Karpas-422 (cell line): ENCODE measurements at regions not wholly inside any gene's neighbourhood (a gene's known extent, or its start where the extent isn't known, plus 50 kb on each side); places are given as distances from the start of the nearest gene placed in this dataset.

Source experiments
- DNase-seq: peaks from one replicate; pipeline ENCODE4 v3.0.0-alpha.2; 2015
- H2AFZ ChIP-seq: fragments of 200-600 bp; sonication (generic); 2 replicates; pipeline ENCODE4 v1.6.1; 2014; ENCODE audit warnings: antibody characterized with exemption, low read length, mixed read lengths
- H3K27ac ChIP-seq: fragments of 200-600 bp; sonication (generic); 2 replicates; pipeline ENCODE4 v1.5.1; 2014; ENCODE audit warnings: mild to moderate bottlenecking, low read length, moderate library complexity
- H3K27me3 ChIP-seq: fragments of 200-600 bp; sonication (generic); 2 replicates; pipeline ENCODE4 v1.6.1; 2014; ENCODE audit warnings: low read length, mixed read lengths
- H3K36me3 ChIP-seq: fragments of 200-600 bp; sonication (generic); 2 replicates; pipeline ENCODE4 v1.6.1; 2014; ENCODE audit warnings: low read length, mixed read lengths; ENCODE audit not compliant: insufficient read depth
- H3K4me1 ChIP-seq: fragments of 200-600 bp; sonication (generic); 2 replicates; pipeline ENCODE4 v1.6.1; 2014; ENCODE audit warnings: mild to moderate bottlenecking, low read length, mixed read lengths
- H3K4me2 ChIP-seq: fragments of 200-600 bp; sonication (generic); 2 replicates; pipeline ENCODE4 v1.6.1; 2014; ENCODE audit warnings: low read length, low read depth, mild to moderate bottlenecking; ENCODE audit not compliant: poor library complexity, severe bottlenecking
- H3K4me3 ChIP-seq: fragments of 200-600 bp; sonication (generic); 2 replicates; pipeline ENCODE4 v1.5.1; 2014; ENCODE audit warnings: mild to moderate bottlenecking, antibody characterized with exemption, low read length, mixed read lengths
- H3K79me2 ChIP-seq: fragments of 200-600 bp; sonication (generic); 2 replicates; pipeline ENCODE4 v1.6.1; 2014; ENCODE audit warnings: mild to moderate bottlenecking, low read length, mixed read lengths
- H3K9ac ChIP-seq: fragments of 200-600 bp; sonication (generic); 2 replicates; pipeline ENCODE4 v1.6.0; 2014; ENCODE audit warnings: low read length
- H3K9me2 ChIP-seq: fragments of 200-600 bp; sonication (generic), shearing (Covaris generic); replicated peaks from 2 replicates; pipeline ENCODE4 v1.6.0; 2014; ENCODE audit warnings: mild to moderate bottlenecking, low read length, moderate library complexity; ENCODE audit not compliant: insufficient read depth
- H3K9me3 ChIP-seq: fragments of 300-700, 200-600 bp; sonication (generic); 2 replicates; pipeline ENCODE4 v1.6.1; 2014; ENCODE audit warnings: low read length, mixed read lengths
- H4K20me1 ChIP-seq: fragments of 200-600 bp; sonication (generic); 2 replicates; pipeline ENCODE4 v1.6.1; 2014; ENCODE audit warnings: mild to moderate bottlenecking, antibody characterized with exemption, low read length, low read depth; ENCODE audit not compliant: insufficient read depth

- no peaks in the 10 kb centered on the region for H4K20me1 ChIP-seq
- no peak overlapping the region for H3K4me3 ChIP-seq
- DNase-seq: no peak
- no peaks in the 10 kb centered on the region for H3K79me2 ChIP-seq
- no peaks in the 10 kb centered on the region for H3K9me3 ChIP-seq
- H3K27me3 ChIP-seq: no peaks in the 10 kb centered on the region
- H3K4me1 ChIP-seq: no peaks in the 10 kb centered on the region
- H3K4me2 ChIP-seq: no peak overlapping the region
- H3K9me2 ChIP-seq: no peaks in the 10 kb centered on the region
- no peak overlapping the region for H3K9ac ChIP-seq
- H3K27ac ChIP-seq: no peak overlapping the region
- no peaks in the 10 kb centered on the region for H3K36me3 ChIP-seq
- no peak overlapping the region for H2AFZ ChIP-seq
Measured at GRCh38 chr10:33947544-33947943, 613.1 kb upstream of the NRP1 start.

GRCh38 chr10:33945051-33945450 lies 610.6 kb upstream of the NRP1 start:
- Histone ChIP-seq H3K4me2 (no peak overlapping the region), H3K9me3 (no peaks in the 10 kb centered on the region), H3K9ac (no peak overlapping the region), H3K79me2 (no peaks in the 10 kb centered on the region), H4K20me1 (no peaks in the 10 kb centered on the region), H3K4me3 (no peak overlapping the region), H3K4me1 (no peaks in the 10 kb centered on the region), H2AFZ (no peak overlapping the region), H3K9me2 (no peaks in the 10 kb centered on the region), H3K36me3 (no peaks in the 10 kb centered on the region), H3K27ac (no peak overlapping the region), H3K27me3 (no peaks in the 10 kb centered on the region)
- no peak for DNase-seq

- H3K9me3 ChIP-seq: no peaks in the 10 kb centered on the region; the same call in 1 of the 2 replicates
- no peaks in the 10 kb centered on the region for H3K36me3 ChIP-seq
- H3K4me2 ChIP-seq: no peak overlapping the region
- no peaks in the 10 kb centered on the region for H3K79me2 ChIP-seq
- no peaks in the 10 kb centered on the region for H3K9me2 ChIP-seq
- DNase-seq: no peak
- no peaks in the 10 kb centered on the region for H4K20me1 ChIP-seq
- H3K9ac ChIP-seq: no peak overlapping the region
- no peak overlapping the region for H3K4me3 ChIP-seq
- no peak overlapping the region for H2AFZ ChIP-seq
- H3K27me3 ChIP-seq: no peaks in the 10 kb centered on the region
- no peak overlapping the region for H3K27ac ChIP-seq
- H3K4me1 ChIP-seq: no peaks in the 10 kb centered on the region
Measured at GRCh38 chr10:33942508-33942907, 608.0 kb upstream of the NRP1 start.

- no peak overlapping the region for H3K4me3 ChIP-seq
- no peaks in the 10 kb centered on the region for H3K27me3 ChIP-seq
- DNase-seq: no peak
Measured at GRCh38 chr10:33939892-33940291, 605.4 kb upstream of the NRP1 start.

GRCh38 chr10:33939410-33939809 lies 604.9 kb upstream of the NRP1 start:
- no peaks in the 10 kb centered on the region for H3K27me3 ChIP-seq
- H4K20me1 ChIP-seq: no peaks in the 10 kb centered on the region
- no peak overlapping the region for H3K27ac ChIP-seq
- H3K9me3 ChIP-seq: no peaks in the 10 kb centered on the region; the same call in 1 of the 2 replicates
- H3K4me3 ChIP-seq: no peak overlapping the region
- H3K9ac ChIP-seq: no peak overlapping the region
- DNase-seq: no peak
- H3K9me2 ChIP-seq: no peaks in the 10 kb centered on the region
- H3K4me2 ChIP-seq: no peak overlapping the region
- no peaks in the 10 kb centered on the region for H3K4me1 ChIP-seq
- no peaks in the 10 kb centered on the region for H3K36me3 ChIP-seq
- H3K79me2 ChIP-seq: no peaks in the 10 kb centered on the region
- H2AFZ ChIP-seq: no peak overlapping the region

More at GRCh38 chr10:33939892-33940291, 605.4 kb upstream of the NRP1 start:
- Histone ChIP-seq H3K9me2 (no peaks in the 10 kb centered on the region), H3K27ac (no peak overlapping the region), H3K9ac (no peak overlapping the region), H3K4me2 (no peak overlapping the region), H3K79me2 (no peaks in the 10 kb centered on the region), H3K4me1 (no peaks in the 10 kb centered on the region), H4K20me1 (no peaks in the 10 kb centered on the region), H2AFZ (no peak overlapping the region), H3K36me3 (no peaks in the 10 kb centered on the region), H3K9me3 (no peaks in the 10 kb centered on the region; the same call in 1 of the 2 replicates)

- H3K9me2 ChIP-seq: no peaks in the 10 kb centered on the region
- H3K9me3 ChIP-seq: no peaks in the 10 kb centered on the region; the same call in 1 of the 2 replicates
- H3K4me1 ChIP-seq: no peaks in the 10 kb centered on the region
- no peak for DNase-seq
- H3K27ac ChIP-seq: no peak overlapping the region
- H3K36me3 ChIP-seq: no peaks in the 10 kb centered on the region
- no peaks in the 10 kb centered on the region for H4K20me1 ChIP-seq
- H3K27me3 ChIP-seq: no peaks in the 10 kb centered on the region
- H3K9ac ChIP-seq: no peak overlapping the region
- no peak overlapping the region for H3K4me2 ChIP-seq
- H3K4me3 ChIP-seq: no peak overlapping the region
- H2AFZ ChIP-seq: no peak overlapping the region
- no peaks in the 10 kb centered on the region for H3K79me2 ChIP-seq
Measured at GRCh38 chr10:33938001-33938400, 603.5 kb upstream of the NRP1 start.

- Histone ChIP-seq H3K27me3 (no peaks in the 10 kb centered on the region), H3K4me3 (no peak overlapping the region), H3K4me2 (no peak overlapping the region), H3K27ac (no peak overlapping the region), H3K9me2 (no peaks in the 10 kb centered on the region), H3K9ac (no peak overlapping the region), H3K4me1 (no peaks in the 10 kb centered on the region), H3K36me3 (no peaks in the 10 kb centered on the region), H3K79me2 (no peaks in the 10 kb centered on the region), H2AFZ (no peak overlapping the region), H3K9me3 (no peaks in the 10 kb centered on the region; the same call in 1 of the 2 replicates), H4K20me1 (no peaks in the 10 kb centered on the region)
- DNase-seq: no peak
Measured at GRCh38 chr10:33937036-33937730, 602.7 kb upstream of the NRP1 start.

- no peak overlapping the region for H3K9ac ChIP-seq
- H3K79me2 ChIP-seq: no peaks in the 10 kb centered on the region
- DNase-seq: no peak
Measured at GRCh38 chr10:33935350-33935749, 600.9 kb upstream of the NRP1 start.

More at GRCh38 chr10:33935350-33935749, 600.9 kb upstream of the NRP1 start:
- Histone ChIP-seq H3K27me3 (no peaks in the 10 kb centered on the region), H3K4me3 (no peak overlapping the region), H3K27ac (no peak overlapping the region), H4K20me1 (no peaks in the 10 kb centered on the region), H3K4me2 (no peak overlapping the region), H3K36me3 (no peaks in the 10 kb centered on the region), H3K9me2 (no peaks in the 10 kb centered on the region), H2AFZ (no peak overlapping the region), H3K9me3 (no peaks in the 10 kb centered on the region; the same call in none of the 2 replicates), H3K4me1 (no peaks in the 10 kb centered on the region)
